ENCODE measurements at regions not wholly inside any gene's neighbourhood (a gene's known extent, or its start where the extent isn't known, plus 50 kb on each side); places are given as distances from the start of the nearest gene placed in this dataset.
"Not testable (repeated sequence)": the region's sequence is repeated elsewhere in the genome, so short reads cannot be mapped to it uniquely, and the experiment has no call there.

DNA sequence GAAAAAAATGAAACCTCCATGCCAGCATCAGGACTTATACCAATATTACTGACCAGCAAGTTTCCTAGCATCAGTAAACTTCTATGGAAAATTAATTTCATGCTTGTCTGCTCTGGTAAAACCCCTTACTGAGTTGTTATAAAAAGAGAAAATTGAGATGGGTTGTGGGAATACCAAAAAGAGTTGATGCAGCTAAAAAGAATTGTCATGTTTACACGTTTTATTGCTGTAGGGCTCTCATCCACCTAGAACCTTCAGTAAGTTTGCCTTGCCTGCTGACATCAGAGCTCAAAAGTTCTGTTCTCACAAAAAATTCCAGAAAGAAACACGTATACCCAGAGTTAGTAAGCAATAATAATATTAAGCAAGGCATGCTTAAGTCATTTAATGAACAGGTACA lies 641.3 kb upstream of the ZNF385D start:
- DNase-seq = no peak
- no peaks in the 10 kb centered on the region for H3K4me1 Mint-ChIP-seq
- no peaks in the 10 kb centered on the region for H3K36me3 Mint-ChIP-seq (ENCODE audit: low read depth)
- no peaks in the 10 kb centered on the region for H3K27me3 Mint-ChIP-seq
- H3K9me3 Mint-ChIP-seq = no peaks in the 10 kb centered on the region
- ChIA-PET POLR2A (no interaction called here), CTCF (no interaction called here)
- H3K27ac Mint-ChIP-seq = no peak overlapping the region
- no peak overlapping the region for H3K4me3 Mint-ChIP-seq

- Mint-ChIP-seq H3K4me3 (no peak overlapping the region), H3K4me1 (no peaks in the 10 kb centered on the region), H3K36me3 (ENCODE audit: low read depth) (no peaks in the 10 kb centered on the region), H3K27ac (no peak overlapping the region), H3K27me3 (no peaks in the 10 kb centered on the region), H3K9me3 (no peaks in the 10 kb centered on the region)
- ChIA-PET POLR2A (no interaction called here), CTCF (no interaction called here)
- DNase-seq = no peak
Measured at GRCh38 chr3:22392859-22393258, 641.8 kb upstream of the ZNF385D start.

GRCh38 chr3:22399566-22399965 lies 648.6 kb upstream of the ZNF385D start:
- H3K9me3 Mint-ChIP-seq = no peaks in the 10 kb centered on the region
- no peaks in the 10 kb centered on the region for H3K27me3 Mint-ChIP-seq
- H3K4me3 Mint-ChIP-seq = no peak overlapping the region
- H3K27ac Mint-ChIP-seq = no peak overlapping the region
- no peaks in the 10 kb centered on the region for H3K4me1 Mint-ChIP-seq
- POLR2A ChIA-PET = no interaction called here
- CTCF ChIA-PET = no interaction called here
- H3K36me3 Mint-ChIP-seq (ENCODE audit: low read depth) = no peaks in the 10 kb centered on the region
- no peak for DNase-seq

GRCh38 chr3:22401499-22401898 lies 650.5 kb upstream of the ZNF385D start:
- no peaks in the 10 kb centered on the region for H3K9me3 Mint-ChIP-seq
- H3K4me3 Mint-ChIP-seq = no peak overlapping the region
- no peaks in the 10 kb centered on the region for H3K27me3 Mint-ChIP-seq
- no peak overlapping the region for H3K27ac Mint-ChIP-seq
- ChIA-PET CTCF (no interaction called here), POLR2A (no interaction called here)
- no peaks in the 10 kb centered on the region for H3K36me3 Mint-ChIP-seq (ENCODE audit: low read depth)
- no peak for DNase-seq
- H3K4me1 Mint-ChIP-seq = no peaks in the 10 kb centered on the region

GRCh38 chr3:22414239-22414638 lies 663.2 kb upstream of the ZNF385D start:
- Mint-ChIP-seq H3K27ac (no peak overlapping the region), H3K27me3 (no peaks in the 10 kb centered on the region), H3K36me3 (ENCODE audit: low read depth) (no peaks in the 10 kb centered on the region), H3K9me3 (peaks cover 5% of the 10 kb centered on the region), H3K4me1 (no peaks in the 10 kb centered on the region), H3K4me3 (no peak overlapping the region)
- no peak for DNase-seq
- ChIA-PET POLR2A (no interaction called here), CTCF (no interaction called here)

GRCh38 chr3:22416838-22417446 lies 665.9 kb upstream of the ZNF385D start:
- H3K4me1 Mint-ChIP-seq; H3K27ac Mint-ChIP-seq; H3K9me3 Mint-ChIP-seq; H3K27me3 Mint-ChIP-seq; H3K4me3 Mint-ChIP-seq; CTCF ChIA-PET; H3K36me3 Mint-ChIP-seq (ENCODE audit: low read depth); DNase-seq; POLR2A ChIA-PET: not testable (repeated sequence)

DNA sequence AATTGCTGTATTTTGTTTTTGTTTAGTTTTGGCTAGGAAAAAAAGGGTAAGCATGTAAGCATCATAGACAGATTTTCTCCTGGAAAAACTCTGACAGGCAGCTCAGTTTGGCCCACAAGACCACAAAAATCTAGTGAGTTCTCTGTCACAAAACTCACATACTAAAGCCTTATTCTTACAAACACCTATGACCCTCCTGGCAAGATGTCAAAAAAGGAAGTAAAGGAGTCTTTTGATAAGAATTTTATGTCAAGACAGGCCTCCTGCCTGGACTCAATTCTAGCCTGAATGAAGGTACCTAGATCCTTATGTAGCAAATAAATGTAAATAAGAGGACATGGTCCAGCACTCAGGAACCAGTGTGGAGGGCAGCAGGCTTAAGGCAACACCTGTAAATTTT lies 668.3 kb upstream of the ZNF385D start:
- H3K27ac Mint-ChIP-seq = no peak overlapping the region
- ChIA-PET POLR2A (no interaction called here), CTCF (no interaction called here)
- H3K4me3 Mint-ChIP-seq = no peak overlapping the region
- peaks cover 5% of the 10 kb centered on the region for H3K9me3 Mint-ChIP-seq
- H3K36me3 Mint-ChIP-seq (ENCODE audit: low read depth) = no peaks in the 10 kb centered on the region
- no peak for DNase-seq
- no peaks in the 10 kb centered on the region for H3K27me3 Mint-ChIP-seq
- H3K4me1 Mint-ChIP-seq = no peaks in the 10 kb centered on the region

GRCh38 chr3:22421589-22421988 lies 670.6 kb upstream of the ZNF385D start:
- no peak for DNase-seq
- H3K27me3 Mint-ChIP-seq = no peaks in the 10 kb centered on the region
- peaks cover 3% of the 10 kb centered on the region for H3K9me3 Mint-ChIP-seq
- ChIA-PET POLR2A (no interaction called here), CTCF (no interaction called here)
- no peaks in the 10 kb centered on the region for H3K4me1 Mint-ChIP-seq
- no peaks in the 10 kb centered on the region for H3K36me3 Mint-ChIP-seq (ENCODE audit: low read depth)
- no peak overlapping the region for H3K27ac Mint-ChIP-seq
- H3K4me3 Mint-ChIP-seq = no peak overlapping the region

DNA sequence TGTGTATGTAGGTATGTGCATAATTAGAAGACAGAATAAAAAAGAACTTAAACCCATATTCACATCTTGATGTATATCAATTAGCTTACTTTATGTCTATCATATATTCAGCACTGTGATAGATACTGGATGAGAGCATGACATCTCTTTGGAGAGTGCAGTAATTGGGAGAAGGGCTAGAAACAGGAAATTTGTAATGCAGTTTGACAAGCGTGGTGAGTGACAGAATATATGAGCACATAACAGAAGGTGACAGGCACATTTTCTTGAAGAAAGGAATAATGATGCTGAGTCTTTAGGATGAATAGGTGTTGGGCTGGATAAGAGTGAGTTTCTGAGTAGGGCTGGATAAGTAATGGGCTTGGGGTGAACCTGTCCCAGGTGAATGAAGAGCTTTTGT lies 680.3 kb upstream of the ZNF385D start:
- Mint-ChIP-seq H3K4me1 (no peaks in the 10 kb centered on the region), H3K4me3 (no peak overlapping the region), H3K9me3 (no peaks in the 10 kb centered on the region), H3K27me3 (no peaks in the 10 kb centered on the region), H3K27ac (no peak overlapping the region), H3K36me3 (ENCODE audit: low read depth) (no peaks in the 10 kb centered on the region)
- POLR2A ChIA-PET = no interaction called here
- CTCF ChIA-PET = no interaction called here
- DNase-seq = no peak

- no peak overlapping the region for H3K27ac Mint-ChIP-seq
- no peaks in the 10 kb centered on the region for H3K4me1 Mint-ChIP-seq
- DNase-seq = no peak
- no peaks in the 10 kb centered on the region for H3K27me3 Mint-ChIP-seq
- POLR2A ChIA-PET = no interaction called here
- no peak overlapping the region for H3K4me3 Mint-ChIP-seq
- H3K36me3 Mint-ChIP-seq (ENCODE audit: low read depth) = no peaks in the 10 kb centered on the region
- H3K9me3 Mint-ChIP-seq = no peaks in the 10 kb centered on the region
- CTCF ChIA-PET = no interaction called here
Measured at GRCh38 chr3:22439626-22440025, 688.6 kb upstream of the ZNF385D start.

GRCh38 chr3:22441711-22442110 lies 690.7 kb upstream of the ZNF385D start:
- ChIA-PET POLR2A (no interaction called here), CTCF (no interaction called here)
- H3K36me3 Mint-ChIP-seq (ENCODE audit: low read depth) = no peaks in the 10 kb centered on the region
- no peaks in the 10 kb centered on the region for H3K27me3 Mint-ChIP-seq
- H3K27ac Mint-ChIP-seq = no peak overlapping the region
- no peak overlapping the region for H3K4me3 Mint-ChIP-seq
- H3K9me3 Mint-ChIP-seq = no peaks in the 10 kb centered on the region
- H3K4me1 Mint-ChIP-seq = no peaks in the 10 kb centered on the region
- DNase-seq = no peak

GRCh38 chr3:22443571-22444233 lies 692.7 kb upstream of the ZNF385D start:
- no peak for DNase-seq
- Mint-ChIP-seq H3K27ac (no peak overlapping the region), H3K36me3 (ENCODE audit: low read depth) (no peaks in the 10 kb centered on the region), H3K9me3 (no peaks in the 10 kb centered on the region), H3K27me3 (no peaks in the 10 kb centered on the region), H3K4me1 (no peaks in the 10 kb centered on the region), H3K4me3 (no peak overlapping the region)
- ChIA-PET CTCF (no interaction called here), POLR2A (no interaction called here)

- H3K27ac Mint-ChIP-seq; H3K4me1 Mint-ChIP-seq; POLR2A ChIA-PET; H3K36me3 Mint-ChIP-seq (ENCODE audit: low read depth); H3K27me3 Mint-ChIP-seq; H3K4me3 Mint-ChIP-seq; H3K9me3 Mint-ChIP-seq; DNase-seq; CTCF ChIA-PET: not testable (repeated sequence)
Measured at GRCh38 chr3:22445336-22445735, 694.3 kb upstream of the ZNF385D start.

DNA sequence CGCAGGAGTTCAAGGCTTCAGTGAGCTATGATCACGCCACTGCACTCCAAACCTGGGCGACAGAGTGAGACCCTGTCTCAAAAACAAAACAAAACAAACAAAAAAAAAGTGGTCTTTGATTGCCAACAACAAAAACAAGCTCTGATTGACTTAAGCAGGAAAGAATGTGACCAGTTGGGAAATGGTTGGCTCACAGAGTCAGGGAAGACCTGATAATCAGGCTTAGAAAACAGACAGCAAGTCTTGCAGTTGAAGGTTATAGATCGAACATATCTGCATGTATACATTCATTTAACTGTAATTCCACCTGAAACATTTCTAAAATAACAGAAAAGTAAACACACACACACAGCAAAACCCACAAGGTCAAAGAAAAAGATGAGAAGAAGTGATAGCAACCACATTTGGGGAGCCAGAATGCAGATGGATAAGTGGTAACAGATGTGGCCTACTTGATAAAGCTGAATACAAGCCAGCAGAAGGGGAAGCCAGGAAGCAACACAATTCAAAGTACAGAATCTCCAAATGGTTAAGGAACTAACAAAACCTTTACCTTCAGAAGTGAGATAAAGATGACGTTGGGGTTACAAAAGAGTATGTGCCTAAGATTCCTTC lies 699.9 kb upstream of the ZNF385D start:
- Mint-ChIP-seq H3K4me1 (no peaks in the 10 kb centered on the region), H3K36me3 (ENCODE audit: low read depth) (no peaks in the 10 kb centered on the region), H3K27ac (no peak overlapping the region), H3K9me3 (no peaks in the 10 kb centered on the region), H3K4me3 (no peak overlapping the region), H3K27me3 (no peaks in the 10 kb centered on the region)
- POLR2A ChIA-PET = no interaction called here
- no peak for DNase-seq
- CTCF ChIA-PET = no interaction called here

All from activated CD4-positive, alpha-beta T cell treated with anti-CD3 and anti-CD28 coated beads, Interleukin-2, amount 10 ng/mL, durations not matched to agents 7 days and 5 days (primary cell).